ENCODE measurements at regions not wholly inside any gene's neighbourhood (a gene's known extent, or its start where the extent isn't known, plus 50 kb on each side); places are given as distances from the start of the nearest gene placed in this dataset.

DNA sequence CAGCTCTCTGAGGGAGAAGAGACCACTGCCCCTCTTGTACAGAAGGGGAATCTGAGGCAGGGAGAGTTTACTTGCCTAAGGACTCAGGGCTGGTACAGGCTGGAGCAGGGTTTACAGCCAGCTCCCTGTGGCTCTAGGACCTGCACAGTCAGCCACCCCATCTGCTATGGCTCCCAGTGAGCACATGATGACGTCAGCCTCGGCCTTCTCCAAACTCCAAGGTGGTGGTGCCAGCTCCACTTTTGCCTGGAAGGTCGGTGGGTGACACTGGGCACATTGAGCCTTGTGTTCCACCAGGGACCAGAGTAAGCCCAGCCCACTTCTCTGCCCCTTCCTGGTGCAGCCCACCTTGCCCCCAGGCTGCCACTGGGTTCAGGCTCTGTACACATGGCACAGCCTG lies 202.2 kb downstream of the ENGASE start:
- DNase-seq = no peak
- ATAC-seq = no peak

DNA sequence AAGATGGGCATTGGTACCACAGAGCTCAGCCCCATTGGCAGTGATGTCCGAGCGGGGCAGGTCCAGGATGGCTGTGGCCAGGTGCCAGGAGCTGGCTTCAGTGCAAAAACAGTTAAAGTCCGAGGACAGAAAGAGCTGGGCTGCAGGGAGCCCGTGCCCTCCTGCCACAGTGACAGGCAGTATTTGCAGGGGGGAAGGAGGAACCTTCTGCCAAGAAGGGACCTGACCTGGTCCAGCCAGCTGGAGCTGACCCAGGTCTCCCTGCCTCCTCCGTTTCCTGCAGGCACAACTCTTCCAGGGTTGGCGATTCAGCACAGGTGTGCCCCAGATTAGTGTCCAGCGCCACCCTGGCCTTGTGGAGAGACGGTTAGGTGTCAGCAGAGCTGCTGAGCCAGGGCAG lies 199.0 kb downstream of the ENGASE start:
- DNase-seq = no peak
- ATAC-seq = no peak

DNA sequence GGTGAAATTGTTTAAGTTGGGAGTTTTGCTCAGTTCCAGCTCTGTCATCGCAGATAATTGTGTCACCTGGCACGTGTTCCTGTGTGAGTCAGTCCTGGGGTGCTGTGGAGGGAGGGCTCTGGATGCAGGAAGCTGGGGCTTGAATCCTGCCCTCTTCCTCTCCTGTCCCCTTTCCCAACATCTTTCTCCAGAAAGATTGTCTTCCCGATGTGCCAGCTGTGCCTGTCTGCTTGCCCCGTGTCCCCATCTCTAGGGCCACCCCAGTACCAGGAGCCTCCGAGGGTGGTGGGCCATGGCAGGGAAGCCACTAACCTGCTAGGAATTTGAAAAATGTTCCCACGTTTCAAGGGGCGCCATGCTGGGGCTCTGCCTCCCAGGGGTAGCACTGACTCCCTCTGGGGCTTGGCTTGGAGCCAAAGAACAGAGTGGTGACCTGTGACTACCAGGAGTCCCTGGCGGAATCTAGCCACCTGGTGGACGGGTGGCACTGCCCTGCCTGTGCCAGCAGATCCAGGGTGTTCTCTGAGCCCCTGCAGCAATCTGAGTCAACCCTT lies 198.1 kb downstream of the ENGASE start:
- DNase-seq (no peak), ATAC-seq (no peak)

DNA sequence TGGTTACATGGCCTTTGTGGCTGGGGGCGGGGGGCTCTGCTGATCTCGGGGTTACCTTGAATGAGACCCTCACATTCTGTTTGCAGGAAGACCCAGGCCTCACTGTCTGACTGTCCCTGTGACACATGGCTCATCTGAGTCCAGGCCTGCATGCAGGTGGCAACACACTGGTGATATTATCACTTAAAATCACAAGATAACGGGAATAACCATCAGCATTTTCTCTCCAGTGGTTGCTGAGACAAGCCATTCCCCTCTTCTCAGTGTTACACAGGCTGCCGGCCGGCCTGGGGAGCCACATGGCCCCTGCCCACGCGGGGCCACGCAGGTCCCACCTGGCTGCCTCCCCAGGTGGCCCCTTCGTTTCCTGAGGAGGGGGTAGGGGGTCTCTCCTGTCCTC lies 197.6 kb downstream of the ENGASE start:
- ATAC-seq = no peak
- no peak for DNase-seq

DNA sequence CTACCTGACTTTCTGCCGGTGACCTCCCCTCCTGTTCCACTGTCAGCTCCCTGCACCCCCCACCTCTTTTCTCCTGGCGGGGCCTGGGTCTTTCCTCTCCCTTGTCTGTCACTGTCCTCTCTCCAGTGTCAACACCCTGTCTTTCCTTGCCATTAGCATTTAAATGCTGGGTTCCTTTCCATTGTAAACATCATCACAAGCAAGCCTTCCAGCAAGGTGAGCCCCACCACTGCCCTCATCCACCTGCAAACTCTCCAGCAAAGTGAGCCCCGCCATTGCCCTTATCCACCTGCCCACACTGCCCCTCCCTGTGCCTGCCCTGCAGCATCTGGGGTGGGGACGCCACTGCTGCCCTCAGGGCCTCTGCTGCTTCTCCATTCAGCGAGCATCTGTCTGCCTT lies 195.0 kb downstream of the ENGASE start:
- no peak for ATAC-seq
- DNase-seq = no peak

DNA sequence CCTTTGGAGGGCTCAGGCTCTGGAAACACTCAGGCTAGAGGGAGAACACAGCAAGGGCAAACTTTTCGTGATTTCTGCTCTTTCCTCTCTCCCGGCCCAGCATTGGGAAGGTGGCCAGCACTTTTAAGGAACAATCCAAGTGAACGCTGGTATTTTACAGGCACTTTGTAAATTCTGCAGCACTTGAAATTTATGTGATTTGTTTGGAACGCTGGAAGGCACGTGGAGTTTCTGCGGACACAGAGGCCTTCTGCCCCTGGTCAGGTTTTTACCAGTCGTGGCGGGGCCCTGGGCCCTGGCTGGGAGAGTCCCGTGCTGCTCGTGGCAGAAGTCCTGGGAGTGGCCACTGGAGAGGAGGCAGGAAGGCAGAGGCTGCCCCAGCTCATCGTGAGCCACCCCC lies 188.6 kb downstream of the ENGASE start:
- DNase-seq (no peak), ATAC-seq (peak; percentile 13)

DNA sequence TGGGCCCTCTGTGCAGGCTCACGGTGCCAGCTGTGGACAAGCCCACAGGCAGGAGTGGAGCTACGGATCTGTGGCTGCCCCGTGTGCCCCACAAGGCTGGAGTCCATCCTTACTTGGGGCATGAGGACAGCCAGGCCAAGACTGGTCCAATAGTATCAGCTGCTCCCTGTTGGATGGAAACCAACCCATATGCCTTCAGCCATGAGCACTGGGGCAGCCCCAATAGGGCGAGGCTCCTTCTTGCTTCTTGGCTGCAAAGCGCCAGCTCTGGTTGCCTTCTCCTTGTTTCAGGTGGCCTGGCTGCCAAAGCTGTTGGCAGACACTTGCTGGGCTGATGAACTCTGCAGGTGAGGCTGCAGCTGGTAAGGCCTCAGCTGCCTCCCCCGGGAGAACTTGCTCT lies 188.0 kb downstream of the ENGASE start:
- DNase-seq (no peak), ATAC-seq (no peak)

DNA sequence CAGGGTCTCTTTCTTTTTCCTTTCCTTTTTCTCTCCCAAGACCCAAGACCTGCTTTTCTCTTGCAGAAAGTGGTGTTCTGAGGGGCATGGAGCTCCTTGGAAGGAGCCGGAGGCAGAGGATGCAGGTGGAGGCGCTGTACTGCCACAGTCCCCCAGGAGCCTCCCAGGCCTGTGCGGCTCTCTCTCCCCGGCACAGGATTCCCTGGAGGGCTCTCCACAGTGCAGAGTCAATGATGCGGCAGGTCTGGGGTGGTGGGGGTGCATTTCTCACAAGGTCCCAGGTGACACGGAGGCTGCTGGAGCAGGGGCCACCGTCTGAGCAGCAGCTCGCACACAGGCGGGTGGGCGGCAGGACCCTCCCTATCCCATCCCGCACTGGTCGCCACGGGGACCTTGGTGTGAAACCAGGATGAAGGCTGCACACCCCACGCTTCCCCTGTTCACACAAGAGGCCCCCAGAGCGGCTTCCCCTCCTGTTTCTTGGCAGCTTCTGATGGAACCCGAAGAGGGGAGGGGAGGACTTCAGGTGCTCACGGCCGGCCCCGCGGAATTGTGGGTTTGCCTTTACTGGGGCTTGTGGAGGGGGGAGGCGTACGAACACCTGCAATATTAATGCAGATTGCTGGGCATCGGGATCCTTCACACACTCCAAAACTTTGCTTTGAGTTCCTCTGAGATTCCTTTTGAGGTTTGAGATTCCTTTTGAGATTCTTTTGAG lies 186.9 kb downstream of the ENGASE start:
- no peak for DNase-seq
- no peak for ATAC-seq

DNA sequence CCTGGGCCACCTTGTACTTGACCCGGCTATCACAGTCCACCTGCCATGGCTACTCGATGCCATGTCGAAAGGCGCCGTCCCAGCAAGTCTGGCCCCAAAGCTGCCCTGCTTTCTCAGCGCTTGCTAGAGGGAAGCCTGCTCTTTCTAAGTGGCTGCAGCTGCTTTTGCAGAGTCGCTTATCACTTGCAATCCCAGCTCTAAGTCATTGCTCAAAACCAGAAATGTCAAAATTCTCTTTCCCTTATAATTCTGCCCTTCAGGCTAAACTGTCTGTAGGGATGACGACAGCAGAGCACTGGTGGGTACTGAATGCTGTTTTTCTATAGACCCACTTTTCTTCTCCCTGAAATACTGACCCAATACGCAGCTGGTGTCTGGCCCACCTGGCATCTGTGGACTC lies 184.2 kb downstream of the ENGASE start:
- no peak for ATAC-seq
- DNase-seq = no peak

DNA sequence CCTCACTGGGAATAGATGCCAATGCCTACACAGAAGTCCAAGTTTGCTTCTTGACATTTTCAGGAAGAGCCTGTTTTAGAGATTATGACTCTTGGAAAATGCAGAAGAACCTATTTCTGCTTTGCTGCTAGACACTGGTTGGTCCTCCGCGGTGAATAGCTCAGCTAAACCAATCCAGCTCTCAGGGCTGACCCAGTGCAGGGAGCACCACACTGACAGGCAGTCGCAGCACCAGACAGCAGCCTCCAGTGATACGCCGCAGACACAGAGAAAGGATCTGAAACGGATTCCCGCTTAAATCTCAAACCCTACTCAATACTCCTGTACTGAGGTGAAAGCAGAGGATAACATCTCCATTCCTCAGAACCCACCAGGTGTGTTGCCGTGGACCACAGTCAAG lies 183.4 kb downstream of the ENGASE start:
- ATAC-seq (no peak), DNase-seq (no peak)

DNA sequence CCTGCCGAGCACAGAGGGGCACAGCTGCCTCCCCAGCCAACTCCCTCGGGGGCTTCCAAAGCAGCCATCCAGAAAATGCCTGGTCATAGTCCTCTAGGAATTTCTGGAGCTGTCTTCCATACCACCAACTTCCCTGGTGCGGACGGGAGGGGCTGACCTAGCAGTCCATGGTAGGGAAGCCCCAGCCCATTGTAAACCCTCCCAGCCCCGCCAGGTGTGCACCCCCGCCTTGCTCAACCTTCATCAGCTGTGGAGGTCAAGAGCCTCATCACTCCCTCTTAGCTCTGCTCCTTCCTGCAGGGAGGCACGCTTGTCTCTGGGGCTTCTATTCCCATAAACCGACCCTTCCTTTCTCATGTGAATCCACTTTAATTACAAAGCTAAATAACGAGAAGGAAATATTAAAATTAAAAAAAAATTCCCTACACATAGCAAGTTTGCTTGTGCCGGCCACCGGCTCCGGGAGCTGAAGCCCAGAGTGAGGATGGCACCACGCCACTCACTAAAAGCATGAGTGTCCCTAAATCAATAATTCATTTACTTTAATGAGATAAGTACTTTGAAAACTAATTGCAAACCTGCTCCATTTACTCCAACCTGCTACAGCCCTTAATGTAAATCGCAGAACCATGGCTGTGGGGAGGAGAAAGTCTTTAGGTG lies 181.4 kb downstream of the ENGASE start:
- DNase-seq (no peak), ATAC-seq (no peak)

DNA sequence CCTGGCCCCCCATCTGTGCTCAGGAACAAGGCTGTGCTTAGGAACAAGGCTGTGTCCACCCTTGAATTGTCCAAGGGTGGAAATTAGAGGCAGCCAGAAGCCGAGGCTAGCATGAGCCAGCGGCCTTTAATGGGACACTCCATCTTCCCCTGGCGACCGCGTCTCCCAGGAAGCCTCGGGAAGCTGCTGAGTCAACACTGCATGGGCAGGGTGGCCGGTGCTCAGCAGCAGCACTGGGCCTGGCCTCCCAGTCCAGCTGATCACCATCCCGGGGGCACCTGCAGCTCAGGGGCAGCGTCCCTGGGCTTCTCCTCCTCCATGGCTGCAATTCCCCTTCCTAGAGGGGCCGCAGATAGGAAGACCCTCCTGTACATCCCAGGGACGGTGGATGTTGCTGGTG lies 180.8 kb downstream of the ENGASE start:
- no peak for ATAC-seq
- DNase-seq = no peak

DNA sequence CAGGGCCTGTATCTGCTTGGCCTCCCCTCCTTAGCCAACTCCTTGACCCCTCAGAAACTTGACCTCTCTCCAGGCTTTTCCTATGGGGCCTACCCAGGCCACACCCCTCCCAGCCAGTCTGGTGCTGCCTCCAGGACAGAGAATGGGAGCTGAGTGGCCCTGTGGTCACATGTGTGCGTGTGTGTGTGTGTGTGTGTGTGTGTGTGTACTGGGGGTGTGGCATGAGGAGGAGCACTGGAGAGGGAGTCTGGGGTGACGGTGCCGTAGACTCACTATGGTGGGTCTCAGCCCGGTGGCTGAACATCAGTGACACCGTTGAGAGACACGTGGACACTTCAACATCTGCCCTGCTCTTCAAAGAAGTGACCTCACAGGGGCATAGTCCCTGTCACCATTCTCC lies 180.4 kb downstream of the ENGASE start:
- no peak for ATAC-seq
- DNase-seq = no peak

DNA sequence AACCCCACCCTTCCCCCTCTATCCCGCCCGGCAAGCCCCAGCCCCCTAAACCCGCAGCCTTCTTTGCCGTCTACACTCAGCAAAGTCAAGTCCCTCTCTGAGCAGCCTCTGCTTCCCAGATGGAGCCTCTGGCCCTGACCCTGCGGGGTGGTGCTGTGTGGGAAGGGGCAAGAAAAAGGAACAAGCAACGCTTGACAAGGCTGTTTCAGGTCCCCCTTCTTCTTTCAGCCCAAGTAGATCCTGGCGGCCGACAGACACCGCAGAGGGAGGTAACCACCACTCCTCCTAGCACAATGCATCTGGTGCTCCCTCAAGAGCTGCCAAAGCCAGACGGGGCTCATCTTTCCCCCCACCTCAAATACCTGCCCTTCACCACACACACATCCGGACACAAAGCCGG lies 178.3 kb downstream of the ENGASE start:
- ATAC-seq = no peak
- DNase-seq = no peak

DNA sequence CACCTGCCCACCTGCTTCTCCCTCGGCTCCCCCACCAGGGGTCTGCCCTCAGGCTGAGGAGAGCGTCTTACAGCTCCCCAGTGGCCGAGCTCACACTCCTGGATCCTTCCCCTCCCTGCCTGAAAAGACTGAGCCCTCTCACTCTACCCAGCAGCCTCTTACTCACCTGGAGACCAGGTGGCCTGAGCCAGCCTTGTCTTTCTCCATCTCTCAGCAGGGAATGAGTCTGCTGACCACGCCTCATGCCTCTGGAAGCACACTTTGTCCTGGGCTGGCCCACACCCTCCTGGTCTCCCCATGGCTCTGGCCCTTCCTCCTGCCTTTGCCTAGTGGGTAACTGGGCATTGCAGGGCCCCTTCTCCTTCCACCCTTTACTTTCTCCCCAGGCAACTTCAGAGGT lies 177.2 kb downstream of the ENGASE start:
- DNase-seq = no peak

DNA sequence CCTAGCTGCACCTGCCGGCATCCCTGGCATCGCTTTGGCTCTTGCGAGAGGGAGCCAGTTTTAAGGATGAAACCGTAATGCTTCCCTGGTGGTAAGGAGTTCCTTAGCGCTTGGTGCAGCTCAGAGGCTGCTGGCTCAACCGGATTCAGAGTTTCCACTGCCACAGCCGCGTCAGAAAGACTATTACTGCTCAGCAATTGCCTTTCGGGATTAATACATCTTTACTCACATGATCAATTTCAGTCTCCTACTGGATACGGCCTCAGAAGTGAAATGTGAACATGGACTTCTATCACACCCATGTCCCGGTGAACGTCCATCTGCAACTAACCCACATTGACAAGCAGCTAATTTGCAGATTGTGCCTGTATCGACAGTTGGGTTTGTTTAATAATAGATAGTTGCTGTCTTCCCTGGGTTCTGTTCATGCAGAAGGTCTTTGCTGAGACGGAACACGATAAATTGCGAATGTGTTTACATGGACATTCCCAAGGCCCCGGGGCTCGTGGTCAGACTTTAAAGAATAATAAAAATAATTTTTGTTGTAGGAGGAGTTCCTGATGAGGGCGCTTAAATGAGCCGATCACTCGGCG lies 175.4 kb downstream of the ENGASE start:
- ATAC-seq (no peak), DNase-seq (no peak)

More for the DNA sequence above, 177.2 kb downstream of the ENGASE start:
- ATAC-seq = no peak

DNA sequence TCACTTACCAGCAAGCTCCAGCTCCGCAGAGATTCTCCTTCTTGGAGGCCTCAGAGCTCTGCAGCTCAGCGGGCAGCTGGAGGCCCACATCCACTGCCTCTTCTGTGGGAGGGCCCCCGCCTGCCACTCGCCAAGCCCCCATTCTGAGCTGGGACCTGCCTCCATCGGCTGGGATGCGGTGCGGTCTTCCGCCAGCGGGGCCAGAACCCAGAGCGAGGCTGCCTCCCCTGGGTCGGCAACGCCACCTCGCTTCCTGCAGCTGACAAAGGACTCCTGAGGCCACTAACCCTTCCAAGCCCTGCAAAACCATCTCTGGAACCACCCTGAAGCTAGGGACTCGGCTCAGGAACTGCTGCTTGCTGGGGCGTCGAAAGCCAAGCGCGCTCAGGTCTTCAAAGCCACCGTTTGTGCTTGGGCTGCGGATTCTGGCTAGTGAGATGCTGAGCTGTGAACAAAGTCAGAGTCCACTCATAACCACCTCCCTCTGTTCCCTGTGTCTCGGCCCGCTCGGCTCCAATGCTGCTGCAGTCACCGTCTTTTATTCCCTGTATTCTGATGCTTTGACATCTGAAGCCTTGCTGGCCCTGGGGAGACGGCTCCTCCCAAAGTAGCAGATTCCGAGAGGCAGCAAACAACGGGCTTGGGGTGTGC lies 174.3 kb downstream of the ENGASE start:
- DNase-seq = no peak
- ATAC-seq = no peak

DNA sequence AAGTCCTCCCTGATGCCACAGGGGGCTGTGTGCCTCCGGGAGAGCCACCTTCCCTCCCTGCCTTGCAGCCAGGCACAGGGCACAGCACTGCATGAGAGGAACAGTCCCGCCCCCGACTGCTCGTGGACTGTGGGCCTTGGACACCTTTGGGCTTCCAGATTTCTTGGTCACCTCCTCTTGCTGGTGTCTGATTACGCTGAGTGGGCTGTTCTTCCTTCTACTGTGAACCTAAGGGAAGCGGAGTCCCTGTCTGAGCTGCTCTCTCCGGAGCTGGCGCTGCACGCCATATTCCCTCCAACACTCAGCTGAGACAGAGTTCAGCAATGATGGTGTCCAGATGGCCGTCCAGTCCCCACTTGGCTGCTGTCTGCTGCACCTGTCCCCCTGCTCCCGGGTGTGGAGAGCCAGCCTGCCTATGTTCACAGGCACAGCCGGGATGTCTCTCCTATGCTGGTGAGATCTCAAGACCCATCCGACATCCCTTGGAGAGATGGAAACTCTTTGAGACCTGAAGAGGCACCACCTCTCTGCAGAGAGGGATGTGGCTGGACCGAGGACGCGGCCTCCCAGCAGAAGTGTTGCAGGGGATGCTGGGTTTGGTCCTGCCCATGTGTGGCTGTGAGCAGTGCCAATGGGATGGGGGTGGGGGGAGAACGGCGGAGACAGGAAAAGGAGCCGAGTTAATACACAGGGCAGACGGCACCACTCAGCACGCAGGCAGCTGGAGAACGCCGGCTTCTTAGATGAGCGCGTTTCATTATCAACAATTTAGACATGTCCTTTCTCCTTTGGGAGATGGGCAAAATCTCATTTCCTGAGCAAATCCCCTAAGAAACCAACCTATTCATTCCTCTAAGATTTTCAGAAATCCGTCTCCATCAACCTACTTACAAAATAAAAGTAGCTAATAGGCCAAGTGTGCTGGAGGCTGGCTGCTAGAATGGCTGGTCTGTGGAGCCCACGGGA lies 171.9 kb downstream of the ENGASE start:
- DNase-seq (no peak), ATAC-seq (no peak)

DNA sequence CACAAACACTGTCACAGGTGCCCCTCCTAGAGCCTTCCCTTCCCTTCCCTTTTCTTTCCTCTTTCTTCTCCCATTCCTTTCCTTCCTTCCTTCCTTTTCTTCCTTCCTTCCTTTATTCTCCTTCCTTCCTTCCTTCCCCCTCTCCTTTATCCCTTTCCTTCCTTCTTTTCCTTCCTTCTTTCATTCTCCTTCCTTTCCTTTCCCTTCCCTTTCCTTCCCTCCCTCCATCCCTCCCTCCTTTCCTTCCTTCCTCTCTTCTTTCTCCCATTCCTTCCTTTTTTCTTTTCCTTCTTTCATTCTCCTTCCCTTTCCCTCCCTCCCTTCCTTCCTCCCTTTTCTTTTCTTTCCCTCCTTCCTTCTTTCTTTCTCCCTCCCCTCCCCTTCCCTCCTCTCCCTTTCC lies 170.0 kb downstream of the ENGASE start:
- ATAC-seq (no peak), DNase-seq (no peak)

DNA sequence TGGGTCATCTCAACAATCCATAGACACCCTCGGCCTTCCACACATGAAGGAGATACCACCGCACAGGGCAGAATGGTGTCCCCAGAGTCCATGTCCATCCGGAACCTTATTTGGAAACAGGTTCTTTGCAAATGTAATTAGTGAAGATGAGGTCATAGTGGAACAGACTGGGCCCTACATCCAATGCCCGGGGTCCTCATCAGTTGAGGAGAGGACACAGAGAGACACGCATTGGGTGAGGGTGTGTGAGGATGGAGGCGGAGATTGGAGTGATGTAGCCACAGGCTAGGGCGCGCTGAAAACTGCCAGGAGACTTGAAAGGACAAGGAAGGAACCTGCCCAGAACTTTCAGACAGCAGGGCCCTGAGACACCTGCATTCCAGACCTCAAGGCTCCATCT lies 169.4 kb downstream of the ENGASE start:
- no peak for ATAC-seq

DNA sequence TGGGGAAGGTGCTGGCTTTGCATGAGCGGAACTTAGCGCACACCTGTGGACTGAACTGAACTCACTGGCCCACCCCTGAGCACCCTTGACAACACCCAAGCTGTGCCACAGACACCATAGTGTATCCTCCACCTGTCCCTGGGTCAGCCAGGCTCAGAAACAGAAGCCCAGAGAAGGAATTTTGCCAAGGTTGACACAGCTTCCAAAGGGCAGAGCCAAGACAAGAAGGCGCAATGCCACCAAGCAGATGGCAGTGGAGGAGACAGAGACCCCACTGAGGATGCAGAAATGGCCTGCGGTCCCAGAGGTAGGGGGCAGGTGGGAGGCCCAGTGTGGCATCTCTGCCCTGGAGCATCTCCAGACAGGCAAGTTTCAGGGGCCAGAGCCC lies 169.0 kb downstream of the ENGASE start:
- DNase-seq (no peak), ATAC-seq (no peak)

More for the DNA sequence above, 169.4 kb downstream of the ENGASE start:
- DNase-seq = no peak
